ENCODE measurements at regions not wholly inside any gene's neighbourhood (a gene's known extent, or its start where the extent isn't known, plus 50 kb on each side); places are given as distances from the start of the nearest gene placed in this dataset.
"Not testable (repeated sequence)": the region's sequence is repeated elsewhere in the genome, so short reads cannot be mapped to it uniquely, and the experiment has no call there.

GRCh38 chr9:88596376-88596775 is 61.4 kb downstream of the NXNL2 start:
- no peak for DNase-seq
- ATAC-seq: no peak
- intact Hi-C loops (cut with DNase I, micrococcal nuclease): no loop called here

- no peak for ATAC-seq
Measured at GRCh38 chr9:88604836-88605511, 70.0 kb downstream of the NXNL2 start.

GRCh38 chr9:88605512-88606362 is 70.8 kb downstream of the NXNL2 start:
- ATAC-seq (no peak), DNase-seq (no peak)
- intact Hi-C loops (cut with DNase I, micrococcal nuclease): no loop called here

More at GRCh38 chr9:88604836-88605511, 70.0 kb downstream of the NXNL2 start:
- DNase-seq: no peak
- intact Hi-C loops (cut with DNase I, micrococcal nuclease): no loop called here

- intact Hi-C loops (cut with DNase I, micrococcal nuclease): no loop called here
- no peak for ATAC-seq
- no peak for DNase-seq
Measured at GRCh38 chr9:88614359-88614758, 79.4 kb downstream of the NXNL2 start.

- no peak for ATAC-seq
- intact Hi-C loops (cut with DNase I, micrococcal nuclease): no loop called here
Measured at GRCh38 chr9:88623698-88624097, 88.7 kb downstream of the NXNL2 start.

GRCh38 chr9:88628114-88628513 is 93.1 kb downstream of the NXNL2 start:
- intact Hi-C loops (cut with DNase I, micrococcal nuclease): no loop called here
- no peak for ATAC-seq

More at GRCh38 chr9:88623698-88624097, 88.7 kb downstream of the NXNL2 start:
- DNase-seq: no peak

GRCh38 chr9:88628811-88629210 is 93.8 kb downstream of the NXNL2 start:
- intact Hi-C loops (cut with DNase I, micrococcal nuclease): no loop called here
- no peak for ATAC-seq

More at GRCh38 chr9:88628114-88628513, 93.1 kb downstream of the NXNL2 start:
- no peak for DNase-seq

GRCh38 chr9:88630574-88630973 is 95.6 kb downstream of the NXNL2 start:
- DNase-seq; ATAC-seq; intact Hi-C loops (cut with DNase I, micrococcal nuclease): not testable (repeated sequence)

More at GRCh38 chr9:88628811-88629210, 93.8 kb downstream of the NXNL2 start:
- DNase-seq: no peak

- DNase-seq (no peak), ATAC-seq (no peak)
- intact Hi-C loops (cut with DNase I, micrococcal nuclease): no loop called here
Measured at GRCh38 chr9:88635151-88635550, 100.2 kb downstream of the NXNL2 start.

GRCh38 chr9:88641456-88642240 is 106.7 kb downstream of the NXNL2 start:
- intact Hi-C loops (cut with DNase I, micrococcal nuclease): no loop called here
- DNase-seq (no peak), ATAC-seq (no peak)

- intact Hi-C loops (cut with DNase I, micrococcal nuclease): no loop called here
- ATAC-seq (no peak), DNase-seq (no peak)
Measured at GRCh38 chr9:88642336-88642735, 107.4 kb downstream of the NXNL2 start.

GRCh38 chr9:88643931-88644330 is 109.0 kb downstream of the NXNL2 start:
- DNase-seq (no peak), ATAC-seq (no peak)
- intact Hi-C loops (cut with DNase I, micrococcal nuclease): no loop called here

GRCh38 chr9:88645172-88645878 is 110.3 kb downstream of the NXNL2 start:
- DNase-seq: no peak
- intact Hi-C loops (cut with DNase I, micrococcal nuclease): no loop called here
- no peak for ATAC-seq

- intact Hi-C loops (cut with DNase I, micrococcal nuclease): no loop called here
- DNase-seq (no peak), ATAC-seq (no peak)
Measured at GRCh38 chr9:88645879-88646199, 110.9 kb downstream of the NXNL2 start.

- no peak for ATAC-seq
- intact Hi-C loops (cut with DNase I, micrococcal nuclease): no loop called here
- no peak for DNase-seq
Measured at GRCh38 chr9:88646539-88647300, 111.7 kb downstream of the NXNL2 start.

GRCh38 chr9:88651682-88652633 is 117.0 kb downstream of the NXNL2 start:
- ATAC-seq (no peak), DNase-seq (peak; percentile 56 to 69)
- intact Hi-C loops (cut with DNase I, micrococcal nuclease): no loop called here

- intact Hi-C loops (cut with DNase I, micrococcal nuclease): no loop called here
- ATAC-seq (no peak), DNase-seq (no peak)
Measured at GRCh38 chr9:88652876-88653275, 117.9 kb downstream of the NXNL2 start.
